ENCODE measurements at regions not wholly inside any gene's neighbourhood (a gene's known extent, or its start where the extent isn't known, plus 50 kb on each side); places are given as distances from the start of the nearest gene placed in this dataset.
A peak's percentile ranks its signal among the peaks of the same experiment; 100 is the strongest.
"Not testable (repeated sequence)": the region's sequence is repeated elsewhere in the genome, so short reads cannot be mapped to it uniquely, and the experiment has no call there.

GRCh38 chr5:58016877-58017276 is 443.0 kb downstream of the PLK2 start:
- no peak for DNase-seq

- DNase-seq, result no peak
Observed at GRCh38 chr5:58016358-58016757, 443.5 kb downstream of the PLK2 start.

GRCh38 chr5:58015175-58015574 is 444.7 kb downstream of the PLK2 start:
- DNase-seq, result no peak

- no peak for DNase-seq
Observed at GRCh38 chr5:58013542-58014258, 446.2 kb downstream of the PLK2 start.

GRCh38 chr5:58012801-58013315 is 447.0 kb downstream of the PLK2 start:
- no peak for DNase-seq

- DNase-seq, result no peak
Observed at GRCh38 chr5:58012102-58012501, 447.8 kb downstream of the PLK2 start.

- DNase-seq, result no peak
Observed at GRCh38 chr5:58011301-58011700, 448.6 kb downstream of the PLK2 start.

GRCh38 chr5:58009754-58010153 is 450.1 kb downstream of the PLK2 start:
- no peak for DNase-seq

- DNase-seq, result no peak
Observed at GRCh38 chr5:58002323-58002722, 457.6 kb downstream of the PLK2 start.

- DNase-seq, result no peak
Observed at GRCh38 chr5:57993866-57994265, 466.0 kb downstream of the PLK2 start.

GRCh38 chr5:57989378-57989777 is 470.5 kb downstream of the PLK2 start:
- no peak for DNase-seq

- DNase-seq, result no peak
Observed at GRCh38 chr5:57988813-57989212, 471.1 kb downstream of the PLK2 start.

GRCh38 chr5:57987552-57987951 is 472.3 kb downstream of the PLK2 start:
- DNase-seq, result no peak

GRCh38 chr5:57986761-57987341 is 473.0 kb downstream of the PLK2 start:
- peak; percentile 15 for DNase-seq

- DNase-seq, result no peak
Observed at GRCh38 chr5:57983426-57983825, 476.5 kb downstream of the PLK2 start.

GRCh38 chr5:57979671-57980070 is 480.2 kb downstream of the PLK2 start:
- no peak for DNase-seq

GRCh38 chr5:57976506-57976905 is 483.4 kb downstream of the PLK2 start:
- no peak for DNase-seq

- DNase-seq, result not testable (repeated sequence)
Observed at GRCh38 chr5:57972099-57972498, 487.8 kb downstream of the PLK2 start.

- no peak for DNase-seq
Observed at GRCh38 chr5:57960569-57960968, 478.0 kb upstream of the ACTBL2 start.

- DNase-seq, result no peak
Observed at GRCh38 chr5:57956636-57957035, 474.0 kb upstream of the ACTBL2 start.

GRCh38 chr5:57955511-57955910 is 472.9 kb upstream of the ACTBL2 start:
- DNase-seq, result no peak

- DNase-seq, result no peak
Observed at GRCh38 chr5:57953792-57954191, 471.2 kb upstream of the ACTBL2 start.

GRCh38 chr5:57950616-57951228 is 468.1 kb upstream of the ACTBL2 start:
- DNase-seq, result no peak
